ENCODE measurements at regions not wholly inside any gene's neighbourhood (a gene's known extent, or its start where the extent isn't known, plus 50 kb on each side); places are given as distances from the start of the nearest gene placed in this dataset.
A peak's percentile ranks its signal among the peaks of the same experiment; 100 is the strongest.

DNA sequence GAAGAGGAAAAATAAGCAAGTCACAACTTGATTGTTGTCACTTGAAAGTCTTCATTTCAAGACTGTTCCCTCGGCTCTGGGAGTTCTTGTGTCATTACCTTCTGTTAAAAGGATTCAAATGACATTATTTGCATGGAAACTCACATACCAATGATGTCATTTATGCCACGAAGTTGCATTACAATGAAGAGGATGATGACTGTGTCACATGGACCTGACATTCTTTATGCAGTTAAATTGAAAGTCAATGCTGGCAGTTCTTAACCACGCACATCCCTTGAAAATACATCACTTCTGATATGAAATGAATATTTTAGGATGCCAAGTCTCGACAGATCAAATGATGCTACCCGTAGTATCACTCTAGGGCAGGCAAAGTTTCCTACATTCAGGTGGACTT is 1069.5 kb downstream of the VRK1 start:
- peaks cover 2% of the 10 kb centered on the region for H3K36me3 Mint-ChIP-seq
- no peak overlapping the region for H3K27ac Mint-ChIP-seq
- peaks cover 4 to 10% (median 5%) of the 10 kb centered on the region in 3 donors for H3K9me3 Mint-ChIP-seq
- no peak overlapping the region for H3K4me3 Mint-ChIP-seq
- H3K27me3 Mint-ChIP-seq, result no peaks in the 10 kb centered on the region
- no peaks in the 10 kb centered on the region for H3K4me1 Mint-ChIP-seq

GRCh38 chr14:97873291-97873690 is 1076.1 kb downstream of the VRK1 start:
- H3K9me3 Mint-ChIP-seq, result peaks cover 0 to 7% (median 0%) of the 10 kb centered on the region in 3 donors
- H3K4me3 Mint-ChIP-seq, result no peak overlapping the region
- no peaks in the 10 kb centered on the region for H3K27me3 Mint-ChIP-seq
- no peaks in the 10 kb centered on the region for H3K4me1 Mint-ChIP-seq
- H3K27ac Mint-ChIP-seq, result no peak overlapping the region
- no peaks in the 10 kb centered on the region for H3K36me3 Mint-ChIP-seq

- no peaks in the 10 kb centered on the region for H3K36me3 Mint-ChIP-seq
- H3K4me3 Mint-ChIP-seq, result no peak overlapping the region
- no peak overlapping the region for H3K27ac Mint-ChIP-seq
- H3K27me3 Mint-ChIP-seq, result no peaks in the 10 kb centered on the region
- no peaks in the 10 kb centered on the region for H3K4me1 Mint-ChIP-seq
- peaks cover 0 to 4% (median 0%) of the 10 kb centered on the region in 3 donors for H3K9me3 Mint-ChIP-seq
Measured at GRCh38 chr14:97874394-97874793, 1077.2 kb downstream of the VRK1 start.

DNA sequence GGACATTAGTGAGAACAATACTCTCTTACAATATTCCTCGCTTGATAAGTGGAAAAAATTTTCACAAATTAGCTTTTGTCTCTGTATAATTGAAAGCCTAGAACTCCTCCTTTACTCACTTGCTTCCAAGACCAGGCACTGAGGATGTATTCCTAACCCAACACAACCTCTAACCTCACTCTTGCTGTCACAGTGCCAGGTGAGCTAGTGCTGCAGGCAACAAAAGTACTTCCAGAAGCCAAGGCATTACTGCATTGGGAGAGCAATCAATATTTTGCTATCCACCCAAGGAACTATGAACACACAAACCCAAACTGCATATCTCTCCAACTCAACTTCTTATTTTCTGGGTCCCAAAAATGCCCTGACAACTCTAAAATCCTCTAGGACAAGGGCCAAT is 1081.0 kb downstream of the VRK1 start:
- Mint-ChIP-seq H3K9me3 (peaks cover 3 to 4% (median 3%) of the 10 kb centered on the region in 3 donors), H3K4me3 (no peak overlapping the region), H3K4me1 (no peaks in the 10 kb centered on the region), H3K27ac (no peak overlapping the region), H3K36me3 (no peaks in the 10 kb centered on the region), H3K27me3 (no peaks in the 10 kb centered on the region)

DNA sequence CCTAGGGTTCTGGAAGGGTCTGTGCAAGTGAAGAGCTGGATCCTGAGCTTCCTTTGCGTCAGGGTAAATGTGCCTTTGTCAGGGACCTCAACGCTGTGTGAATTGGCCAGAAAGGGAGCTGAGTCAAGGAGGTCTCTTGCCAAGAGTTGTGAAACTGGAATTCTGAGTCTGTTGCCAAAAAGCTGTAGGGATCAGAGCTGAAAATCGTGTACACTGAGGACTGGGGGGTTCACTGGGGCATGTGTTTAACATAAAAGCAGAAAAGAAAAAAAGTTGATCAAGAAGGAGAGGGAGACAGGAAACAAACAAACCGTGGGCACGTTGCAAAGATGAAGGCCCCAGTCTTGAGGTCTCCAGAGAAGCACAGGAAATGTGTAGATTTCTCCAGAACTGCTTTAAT is 1081.5 kb downstream of the VRK1 start:
- H3K27ac Mint-ChIP-seq, result peak overlapping the region in 1 of 3 donors; percentile 26
- no peaks in the 10 kb centered on the region for H3K36me3 Mint-ChIP-seq
- no peaks in the 10 kb centered on the region for H3K4me1 Mint-ChIP-seq
- H3K27me3 Mint-ChIP-seq, result no peaks in the 10 kb centered on the region
- H3K9me3 Mint-ChIP-seq, result peaks cover 3 to 4% (median 3%) of the 10 kb centered on the region in 3 donors
- H3K4me3 Mint-ChIP-seq, result peak overlapping the region in 1 of 4 donors; percentile 63

DNA sequence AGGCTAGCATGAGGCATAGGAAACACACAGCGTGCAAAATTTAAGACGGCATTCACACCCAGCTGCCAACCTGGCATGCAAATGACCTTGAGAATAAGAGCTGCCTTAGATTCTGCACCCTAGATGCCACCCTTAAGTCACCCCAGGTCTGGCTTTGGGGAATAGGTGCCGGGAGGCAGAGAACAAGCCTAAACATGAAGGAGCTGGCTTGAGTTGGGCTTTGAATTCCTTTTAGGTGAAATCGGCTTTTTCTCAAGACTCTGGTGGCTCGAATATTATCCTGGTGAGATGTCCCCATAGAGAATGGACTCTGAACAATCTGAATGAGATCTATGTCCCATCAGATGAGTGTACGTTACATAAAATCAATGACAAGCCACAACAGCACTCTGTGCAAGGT is 1090.5 kb downstream of the VRK1 start:
- H3K27ac Mint-ChIP-seq, result no peak overlapping the region
- no peaks in the 10 kb centered on the region for H3K36me3 Mint-ChIP-seq
- no peaks in the 10 kb centered on the region for H3K4me1 Mint-ChIP-seq
- H3K27me3 Mint-ChIP-seq, result no peaks in the 10 kb centered on the region
- peaks cover 3 to 6% (median 4%) of the 10 kb centered on the region in 3 donors for H3K9me3 Mint-ChIP-seq
- no peak overlapping the region for H3K4me3 Mint-ChIP-seq

DNA sequence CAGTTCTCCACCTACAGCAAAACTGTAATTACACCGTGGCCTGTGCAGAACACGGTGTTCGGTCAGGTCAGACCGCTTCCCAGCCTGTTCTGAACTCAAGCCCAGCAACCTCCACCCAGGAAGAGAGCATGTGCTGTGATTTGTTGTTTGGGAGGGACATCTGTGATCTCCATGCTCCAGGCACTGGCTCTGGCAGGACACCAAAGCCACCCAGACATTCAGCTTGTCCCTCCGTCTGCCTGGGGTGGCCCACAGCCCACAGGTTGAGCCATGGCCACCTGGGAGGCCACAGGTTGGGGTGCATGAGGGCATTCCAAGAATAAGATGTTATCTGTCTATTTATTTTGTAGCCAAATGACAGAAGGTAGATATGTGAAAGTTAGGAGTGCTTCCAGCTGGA is 1091.1 kb downstream of the VRK1 start:
- Mint-ChIP-seq H3K9me3 (peaks cover 3 to 4% (median 4%) of the 10 kb centered on the region in 3 donors), H3K4me1 (no peaks in the 10 kb centered on the region), H3K27ac (no peak overlapping the region), H3K36me3 (no peaks in the 10 kb centered on the region), H3K4me3 (peak overlapping the region in 1 of 4 donors; percentile 48), H3K27me3 (no peaks in the 10 kb centered on the region)

DNA sequence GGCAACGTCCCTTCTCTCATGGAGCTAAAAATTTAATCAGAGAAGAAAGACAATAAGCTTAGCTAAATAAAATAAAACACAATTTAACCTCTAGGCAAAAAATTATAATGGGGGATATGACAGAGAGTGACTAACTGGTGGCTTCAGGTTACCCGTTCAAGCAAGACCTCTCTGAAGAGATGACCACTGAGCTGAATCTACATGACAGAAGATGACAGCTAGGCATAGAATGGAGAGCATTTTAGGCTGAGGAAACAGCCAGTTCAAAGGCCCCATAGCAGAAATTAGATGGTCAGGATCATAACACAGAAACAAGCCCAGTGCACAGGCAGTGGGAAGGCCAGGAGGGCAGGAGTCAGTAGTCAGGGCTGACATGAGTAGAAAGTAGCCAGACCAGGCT is 1094.3 kb downstream of the VRK1 start:
- H3K36me3 Mint-ChIP-seq, result no peaks in the 10 kb centered on the region
- H3K4me1 Mint-ChIP-seq, result no peaks in the 10 kb centered on the region
- no peak overlapping the region for H3K4me3 Mint-ChIP-seq
- peaks cover 3 to 4% (median 4%) of the 10 kb centered on the region in 3 donors for H3K9me3 Mint-ChIP-seq
- no peak overlapping the region for H3K27ac Mint-ChIP-seq
- no peaks in the 10 kb centered on the region for H3K27me3 Mint-ChIP-seq

GRCh38 chr14:97894552-97894951 is 1097.4 kb downstream of the VRK1 start:
- Mint-ChIP-seq H3K27ac (no peak overlapping the region), H3K27me3 (no peaks in the 10 kb centered on the region), H3K9me3 (no peaks in the 10 kb centered on the region), H3K4me1 (no peaks in the 10 kb centered on the region), H3K4me3 (no peak overlapping the region), H3K36me3 (no peaks in the 10 kb centered on the region)

DNA sequence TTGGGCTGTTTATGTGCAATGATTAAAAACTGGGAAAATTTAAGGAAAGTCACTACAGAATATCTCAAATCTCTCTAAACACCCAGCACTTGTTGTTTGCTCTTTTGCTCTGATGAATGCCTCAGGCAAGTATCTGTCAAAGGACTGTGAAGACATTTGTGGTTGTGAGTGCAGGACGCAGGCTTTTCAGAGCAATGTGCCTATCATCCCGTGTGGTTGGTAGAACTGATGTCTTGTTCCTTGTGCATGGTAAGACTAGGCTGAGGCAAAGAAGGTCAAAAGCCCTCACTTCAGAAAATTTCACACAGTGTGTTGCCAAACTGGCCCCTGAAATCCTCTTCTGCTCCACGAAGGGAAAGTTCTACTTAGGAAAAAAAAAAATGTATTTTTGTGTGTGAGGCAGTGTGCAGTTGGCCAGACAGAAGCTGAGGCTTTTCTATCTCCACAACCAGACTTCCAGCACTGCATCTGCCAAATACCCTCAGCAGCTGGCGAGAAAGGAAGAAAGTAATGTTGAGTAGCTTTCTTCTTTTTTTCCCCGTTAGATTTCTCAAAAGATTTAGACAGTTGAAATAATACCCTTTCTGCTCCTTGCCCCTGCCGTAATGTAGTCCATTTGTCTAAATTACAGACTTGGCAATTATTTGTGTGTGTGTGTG is 1103.1 kb downstream of the VRK1 start:
- Mint-ChIP-seq H3K4me1 (no peaks in the 10 kb centered on the region), H3K36me3 (no peaks in the 10 kb centered on the region), H3K27me3 (no peaks in the 10 kb centered on the region), H3K9me3 (peaks cover 2 to 8% (median 3%) of the 10 kb centered on the region in 3 donors), H3K4me3 (no peak overlapping the region), H3K27ac (no peak overlapping the region)

GRCh38 chr14:97902630-97903029 is 1105.4 kb downstream of the VRK1 start:
- H3K9me3 Mint-ChIP-seq, result peaks cover 3 to 8% (median 5%) of the 10 kb centered on the region in 3 donors
- no peak overlapping the region for H3K4me3 Mint-ChIP-seq
- no peak overlapping the region for H3K27ac Mint-ChIP-seq
- no peaks in the 10 kb centered on the region for H3K4me1 Mint-ChIP-seq
- H3K27me3 Mint-ChIP-seq, result no peaks in the 10 kb centered on the region
- no peaks in the 10 kb centered on the region for H3K36me3 Mint-ChIP-seq

DNA sequence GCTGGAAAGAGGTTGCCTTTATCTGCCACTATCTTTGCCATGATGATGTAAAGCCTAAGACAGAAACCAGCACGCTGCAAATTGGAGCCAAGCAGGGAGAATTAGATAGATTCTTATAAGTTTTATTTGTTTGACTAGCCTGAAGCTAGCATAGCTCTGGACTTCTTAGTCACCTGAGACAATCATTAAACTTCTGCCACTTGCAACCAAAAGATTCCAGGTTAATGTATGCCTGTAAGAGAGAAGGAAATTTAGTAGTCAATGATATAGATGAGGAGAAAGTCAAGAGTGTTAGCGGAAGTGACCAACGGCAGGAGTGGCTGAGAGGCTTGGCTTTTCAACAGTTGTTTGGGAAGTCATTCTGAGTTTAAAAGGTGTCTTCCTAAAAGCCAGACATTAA is 1106.6 kb downstream of the VRK1 start:
- Mint-ChIP-seq H3K36me3 (no peaks in the 10 kb centered on the region), H3K4me3 (no peak overlapping the region), H3K9me3 (peaks cover 5 to 16% (median 5%) of the 10 kb centered on the region in 3 donors), H3K27me3 (no peaks in the 10 kb centered on the region), H3K4me1 (no peaks in the 10 kb centered on the region), H3K27ac (no peak overlapping the region)

DNA sequence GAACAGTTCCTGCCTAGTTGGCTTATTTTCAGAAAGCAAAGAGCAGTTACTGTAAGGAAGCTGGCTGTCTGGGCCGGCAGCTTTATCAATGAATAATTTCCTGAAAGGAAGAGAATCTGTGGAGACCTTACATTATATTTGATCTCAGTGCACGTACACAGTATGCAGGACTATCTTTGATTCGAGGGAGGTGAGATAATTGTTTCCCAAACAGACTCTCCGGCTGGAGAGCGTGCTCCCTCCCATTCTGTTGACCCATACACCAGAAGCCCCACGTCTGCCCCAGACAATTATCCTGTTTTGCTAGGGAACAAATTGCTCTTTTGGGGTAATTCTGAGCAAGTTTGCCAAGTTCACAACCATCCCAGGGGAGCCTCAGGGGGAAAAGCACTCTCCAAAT is 1115.0 kb downstream of the VRK1 start:
- no peak overlapping the region for H3K27ac Mint-ChIP-seq
- H3K27me3 Mint-ChIP-seq, result no peaks in the 10 kb centered on the region
- H3K4me3 Mint-ChIP-seq, result no peak overlapping the region
- no peaks in the 10 kb centered on the region for H3K36me3 Mint-ChIP-seq
- no peaks in the 10 kb centered on the region for H3K4me1 Mint-ChIP-seq
- peaks cover 4 to 20% (median 5%) of the 10 kb centered on the region in 3 donors for H3K9me3 Mint-ChIP-seq

- no peak overlapping the region for H3K4me3 Mint-ChIP-seq
- peaks cover 2 to 4% (median 3%) of the 10 kb centered on the region in 3 donors for H3K9me3 Mint-ChIP-seq
- H3K4me1 Mint-ChIP-seq, result no peaks in the 10 kb centered on the region
- no peaks in the 10 kb centered on the region for H3K36me3 Mint-ChIP-seq
- no peaks in the 10 kb centered on the region for H3K27me3 Mint-ChIP-seq
- H3K27ac Mint-ChIP-seq, result peak overlapping the region in 1 of 3 donors; percentile 14
Measured at GRCh38 chr14:97916100-97916499, 1118.9 kb downstream of the VRK1 start.

- H3K27me3 Mint-ChIP-seq, result no peaks in the 10 kb centered on the region
- H3K36me3 Mint-ChIP-seq, result no peaks in the 10 kb centered on the region
- H3K27ac Mint-ChIP-seq, result no peak overlapping the region
- peaks cover 0 to 4% (median 3%) of the 10 kb centered on the region in 3 donors for H3K9me3 Mint-ChIP-seq
- no peaks in the 10 kb centered on the region for H3K4me1 Mint-ChIP-seq
- H3K4me3 Mint-ChIP-seq, result no peak overlapping the region
Measured at GRCh38 chr14:97916669-97917568, 1119.7 kb downstream of the VRK1 start.
